MM.1S (cell line): ENCODE measurements at regions not wholly inside any gene's neighbourhood (a gene's known extent, or its start where the extent isn't known, plus 50 kb on each side); places are given as distances from the start of the nearest gene placed in this dataset.

Experiments used
- DNase-seq: peaks from one replicate; pipeline ENCODE4 v3.0.0-alpha.2; 2015
- H2AFZ ChIP-seq: fragments of 300-600 bp; sonication (generic); 2 replicates; pipeline ENCODE4 v1.6.0; 2016; ENCODE audit warnings: antibody characterized with exemption, low read length
- H3F3A ChIP-seq: fragments of 300-600 bp; sonication (generic); 2 replicates; pipeline ENCODE4 v1.6.1; 2016; ENCODE audit warnings: mild to moderate bottlenecking, antibody characterized with exemption, low read length, moderate library complexity, mixed read lengths; ENCODE audit not compliant: insufficient read depth
- H3K27ac ChIP-seq: fragments of 300-600 bp; sonication (generic); 2 replicates; pipeline ENCODE4 v1.5.1; 2016; ENCODE audit warnings: mild to moderate bottlenecking, low read length
- H3K27me3 ChIP-seq: fragments of 300-600 bp; sonication (generic); replicated peaks from 2 replicates; pipeline ENCODE4 v1.6.0; 2016; ENCODE audit warnings: low read length; ENCODE audit not compliant: insufficient read depth
- H3K36me3 ChIP-seq: fragments of 300-600 bp; sonication (generic); replicated peaks from 2 replicates; pipeline ENCODE4 v1.6.1; 2016; ENCODE audit warnings: mild to moderate bottlenecking, low read length, mixed read lengths; ENCODE audit not compliant: insufficient read depth
- H3K4me1 ChIP-seq: fragments of 300-600 bp; sonication (generic); 2 replicates; pipeline ENCODE4 v1.6.1; 2016; ENCODE audit warnings: low read length, mixed read lengths
- H3K4me2 ChIP-seq: fragments of 300-600 bp; sonication (generic); 2 replicates; pipeline ENCODE4 v1.6.0; 2016; ENCODE audit warnings: low read depth, low read length
- H3K4me3 ChIP-seq: fragments of 300-600 bp; sonication (generic); 2 replicates; pipeline ENCODE4 v1.5.1; 2016; ENCODE audit warnings: low read length, mixed read lengths
- H3K79me2 ChIP-seq: fragments of 300-600 bp; sonication (generic); 2 replicates; pipeline ENCODE4 v1.6.1; 2016; ENCODE audit warnings: mixed run types, low read length, mixed read lengths
- H3K9ac ChIP-seq: fragments of 300-600 bp; sonication (generic); 2 replicates; pipeline ENCODE4 v1.6.1; 2016; ENCODE audit warnings: low read length, mixed read lengths
- H3K9me2 ChIP-seq: fragments of 300-600 bp; sonication (generic); replicated peaks from 2 replicates; pipeline ENCODE4 v1.6.1; 2016; ENCODE audit warnings: mild to moderate bottlenecking, low read length, mixed read lengths; ENCODE audit not compliant: insufficient read depth
- H3K9me3 ChIP-seq: fragments of 300-600 bp; sonication (generic); replicated peaks from 2 replicates; pipeline ENCODE4 v1.6.1; 2016; ENCODE audit warnings: mild to moderate bottlenecking, low read length, mixed read lengths; ENCODE audit not compliant: insufficient read depth
- H4K20me1 ChIP-seq: fragments of 300-600 bp; sonication (generic); 2 replicates; pipeline ENCODE4 v1.6.1; 2016; ENCODE audit warnings: mild to moderate bottlenecking, low read length, moderate library complexity, mixed read lengths; ENCODE audit not compliant: insufficient read depth
- EZH2 ChIP-seq: fragments of 300-600 bp; sonication (generic); optimal IDR thresholded peaks from 2 replicates; pipeline ENCODE3; 2017; ENCODE audit warnings: low read depth, mild to moderate bottlenecking, antibody characterized with exemption, low read length, mixed read lengths
- EZH2phosphoT487 ChIP-seq: fragments of 300-600 bp; sonication (generic); IDR thresholded peaks from 2 replicates; pipeline ENCODE4 v1.6.1; 2018; ENCODE audit warnings: antibody characterized with exemption, low read length
- TF ChIP-seq, protein P1 (sequence below): fragments of 300-600 bp; sonication (generic); IDR thresholded peaks from 2 replicates; pipeline ENCODE4 v1.5.1; 2016; ENCODE audit warnings: antibody characterized with exemption, low read length, mixed read lengths

DNA sequence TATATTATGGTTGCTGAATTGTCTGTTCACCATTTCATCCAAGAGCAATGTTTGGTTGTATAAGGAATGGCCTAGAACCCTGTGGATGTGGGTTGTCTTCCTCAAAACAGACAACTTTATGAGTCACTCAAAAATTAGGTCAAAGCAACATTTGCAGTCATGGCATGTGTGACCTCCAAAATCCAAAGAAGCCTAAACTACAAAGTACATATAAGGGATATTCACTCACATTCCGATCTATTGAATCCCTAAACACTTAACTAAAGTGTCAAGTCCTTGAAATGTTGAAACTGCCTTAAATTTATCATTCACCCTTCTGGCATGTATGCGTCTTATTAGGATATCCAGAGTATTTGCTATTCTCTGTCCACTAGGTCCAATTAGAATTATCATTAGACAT, 491.5 kb downstream of the NUF2 start:
- no peak overlapping the region for H3K4me3 ChIP-seq
- no peak overlapping the region for H3K4me2 ChIP-seq
- TF ChIP-seq, protein P1, sequence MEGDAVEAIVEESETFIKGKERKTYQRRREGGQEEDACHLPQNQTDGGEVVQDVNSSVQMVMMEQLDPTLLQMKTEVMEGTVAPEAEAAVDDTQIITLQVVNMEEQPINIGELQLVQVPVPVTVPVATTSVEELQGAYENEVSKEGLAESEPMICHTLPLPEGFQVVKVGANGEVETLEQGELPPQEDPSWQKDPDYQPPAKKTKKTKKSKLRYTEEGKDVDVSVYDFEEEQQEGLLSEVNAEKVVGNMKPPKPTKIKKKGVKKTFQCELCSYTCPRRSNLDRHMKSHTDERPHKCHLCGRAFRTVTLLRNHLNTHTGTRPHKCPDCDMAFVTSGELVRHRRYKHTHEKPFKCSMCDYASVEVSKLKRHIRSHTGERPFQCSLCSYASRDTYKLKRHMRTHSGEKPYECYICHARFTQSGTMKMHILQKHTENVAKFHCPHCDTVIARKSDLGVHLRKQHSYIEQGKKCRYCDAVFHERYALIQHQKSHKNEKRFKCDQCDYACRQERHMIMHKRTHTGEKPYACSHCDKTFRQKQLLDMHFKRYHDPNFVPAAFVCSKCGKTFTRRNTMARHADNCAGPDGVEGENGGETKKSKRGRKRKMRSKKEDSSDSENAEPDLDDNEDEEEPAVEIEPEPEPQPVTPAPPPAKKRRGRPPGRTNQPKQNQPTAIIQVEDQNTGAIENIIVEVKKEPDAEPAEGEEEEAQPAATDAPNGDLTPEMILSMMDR = no peak
- TF ChIP-seq EZH2phosphoT487 = no peak
- TF ChIP-seq EZH2 = no peak
- no peaks in the 10 kb centered on the region for H4K20me1 ChIP-seq
- H3K9ac ChIP-seq = no peak overlapping the region
- no peak for DNase-seq
- no peaks in the 10 kb centered on the region for H3K36me3 ChIP-seq
- no peaks in the 10 kb centered on the region for H3K9me3 ChIP-seq
- H3K27ac ChIP-seq = no peak overlapping the region
- no peaks in the 10 kb centered on the region for H3K9me2 ChIP-seq
- H3K27me3 ChIP-seq = no peaks in the 10 kb centered on the region
- H2AFZ ChIP-seq = no peak overlapping the region
- H3K79me2 ChIP-seq = no peaks in the 10 kb centered on the region
- H3K4me1 ChIP-seq = no peaks in the 10 kb centered on the region
- no peaks in the 10 kb centered on the region for H3F3A ChIP-seq

DNA sequence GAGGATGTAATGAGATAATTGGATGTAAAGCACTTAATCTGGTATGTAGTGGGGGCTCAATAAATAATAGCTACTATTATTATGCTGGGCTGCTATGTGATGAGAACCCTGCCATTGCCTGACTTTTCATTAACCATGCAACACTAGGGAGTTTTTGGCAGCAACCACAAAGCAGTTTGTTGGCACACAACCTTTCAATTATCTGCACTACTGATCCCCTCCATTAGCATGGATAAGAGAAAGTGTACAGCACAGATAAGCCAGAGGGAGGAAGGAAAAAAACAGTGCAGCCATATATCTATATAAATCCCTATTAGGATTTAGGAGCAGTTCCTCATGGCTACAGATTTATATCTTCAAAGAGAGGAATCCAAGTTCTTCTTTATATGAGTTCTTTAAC, 498.5 kb downstream of the NUF2 start:
- no peaks in the 10 kb centered on the region for H3K9me3 ChIP-seq
- no peaks in the 10 kb centered on the region for H3K79me2 ChIP-seq
- no peaks in the 10 kb centered on the region for H3F3A ChIP-seq
- DNase-seq = no peak
- H3K27me3 ChIP-seq = no peaks in the 10 kb centered on the region
- H2AFZ ChIP-seq = no peak overlapping the region
- no peak overlapping the region for H3K4me2 ChIP-seq
- H3K27ac ChIP-seq = no peak overlapping the region
- H3K9ac ChIP-seq = no peak overlapping the region
- H3K36me3 ChIP-seq = no peaks in the 10 kb centered on the region
- no peak for TF ChIP-seq EZH2
- no peak for TF ChIP-seq EZH2phosphoT487
- TF ChIP-seq, protein P1 = no peak
- no peaks in the 10 kb centered on the region for H4K20me1 ChIP-seq
- no peaks in the 10 kb centered on the region for H3K9me2 ChIP-seq
- no peaks in the 10 kb centered on the region for H3K4me1 ChIP-seq
- no peak overlapping the region for H3K4me3 ChIP-seq

DNA sequence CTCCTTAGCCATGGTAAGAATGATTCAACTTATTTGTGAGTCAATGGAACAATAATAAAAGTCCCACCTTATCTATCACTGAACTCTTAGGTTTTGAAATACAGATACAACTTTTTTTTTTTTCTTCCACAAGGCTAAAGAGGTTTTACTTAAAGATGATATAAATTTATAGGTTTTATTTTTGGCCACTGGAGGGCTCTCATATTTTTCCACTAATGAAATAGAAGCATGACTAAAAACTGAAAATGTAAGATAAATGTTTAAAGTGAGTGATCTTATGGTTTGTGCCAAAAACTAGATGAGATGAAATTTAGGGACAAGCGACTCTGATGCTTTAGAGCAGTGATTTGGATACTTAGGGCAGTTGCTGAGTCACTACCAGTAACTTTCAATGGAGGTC, 499.0 kb downstream of the NUF2 start:
- Histone ChIP-seq H3K9ac (no peak overlapping the region), H3K9me3 (no peaks in the 10 kb centered on the region), H3K27me3 (no peaks in the 10 kb centered on the region), H2AFZ (no peak overlapping the region), H3K4me1 (0 out of 2 replicates have a peak, but pooled peaks cover 2% of the 10 kb centered on the region), H3F3A (no peaks in the 10 kb centered on the region), H3K27ac (no peak overlapping the region), H3K4me3 (no peak overlapping the region), H3K4me2 (no peak overlapping the region), H4K20me1 (no peaks in the 10 kb centered on the region), H3K79me2 (no peaks in the 10 kb centered on the region), H3K9me2 (no peaks in the 10 kb centered on the region), H3K36me3 (no peaks in the 10 kb centered on the region)
- DNase-seq = no peak
- TF ChIP-seq EZH2 = no peak
- TF ChIP-seq, protein P1 = peak; percentile 33

DNA sequence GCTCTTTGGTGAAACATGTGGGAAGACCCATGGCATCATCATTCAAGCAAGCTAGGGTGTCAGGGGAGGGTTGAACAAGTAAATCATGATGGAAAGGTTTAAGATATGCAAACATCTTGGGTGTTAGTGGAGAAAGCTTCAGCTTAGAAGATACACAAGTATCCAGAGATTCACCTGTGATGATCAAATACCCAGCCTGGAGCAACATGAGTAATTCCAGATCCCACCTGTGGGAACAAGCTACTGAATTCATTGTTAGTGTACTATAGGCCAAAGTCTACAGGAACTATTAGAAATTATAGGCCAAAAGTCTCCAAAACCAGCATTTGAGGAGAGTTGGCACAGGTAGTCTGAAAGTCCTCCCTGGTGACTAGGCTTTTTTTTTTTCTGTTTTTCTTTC, 499.9 kb downstream of the NUF2 start:
- Histone ChIP-seq H4K20me1 (no peaks in the 10 kb centered on the region), H3K27ac (no peak overlapping the region), H3K9me3 (no peaks in the 10 kb centered on the region), H2AFZ (no peak overlapping the region), H3F3A (no peaks in the 10 kb centered on the region), H3K27me3 (no peaks in the 10 kb centered on the region), H3K36me3 (no peaks in the 10 kb centered on the region), H3K9ac (no peak overlapping the region), H3K4me1 (0 out of 2 replicates have a peak, but pooled peaks cover 6% of the 10 kb centered on the region), H3K9me2 (no peaks in the 10 kb centered on the region), H3K4me2 (no peak overlapping the region), H3K79me2 (no peaks in the 10 kb centered on the region), H3K4me3 (no peak overlapping the region)
- no peak for TF ChIP-seq EZH2phosphoT487
- no peak for TF ChIP-seq EZH2
- TF ChIP-seq, protein P1 = no peak
- DNase-seq = no peak
